Mammary epithelial cell (primary cell): ENCODE measurements at regions not wholly inside any gene's neighbourhood (a gene's known extent, or its start where the extent isn't known, plus 50 kb on each side); places are given as distances from the start of the nearest gene placed in this dataset.

Source experiments
- CTCF ChIP-seq, 2 donors: IDR thresholded peaks in 1 of 2; conservative IDR thresholded peaks in 1 of 2; 2 replicates each; pipeline ENCODE4 v1.5.1; 2011 to 2012; ENCODE audit warnings: inconsistent platforms in 2 of 2, low read length in 2 of 2, mild to moderate bottlenecking in 2 of 2, control low read depth in 1 of 2, low read depth in 1 of 2; ENCODE audit not compliant: insufficient read depth in 1 of 2; ENCODE audit errors: extremely low read depth in 1 of 2
- EZH2 ChIP-seq: IDR thresholded peaks from 2 replicates; pipeline ENCODE4 v1.6.1; 2012; ENCODE audit warnings: low read length, inconsistent platforms, borderline replicate concordance

DNA sequence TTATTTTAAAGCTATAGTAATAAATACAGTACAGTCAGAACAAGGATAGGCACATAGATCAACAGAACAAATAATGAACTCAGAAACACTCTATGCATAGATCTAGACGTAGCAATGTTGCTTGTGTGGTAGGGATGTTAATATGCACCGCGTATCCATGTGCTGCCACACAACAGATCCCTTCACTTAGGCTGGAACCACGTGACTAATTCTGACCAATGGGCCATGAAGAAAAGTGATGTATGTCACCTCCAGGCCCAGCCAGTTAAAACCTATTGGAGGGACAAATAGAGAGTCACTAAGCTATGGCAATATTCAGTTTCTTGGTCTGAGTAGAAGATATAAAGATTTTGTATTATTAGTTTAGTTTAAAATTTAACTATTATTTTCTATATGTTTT is 91.4 kb downstream of the ADAMTS1 start:
- TF ChIP-seq CTCF (conservative IDR thresholded peaks at IDR 0.05 in 1 of 2, IDR thresholded peaks at IDR 0.05 in 1 of 2; ENCODE audit: extremely low read depth in 1 of 2, insufficient read depth in 1 of 2, low read depth in 1 of 2, low read length in 2 of 2): no peak
- TF ChIP-seq EZH2: no peak
